IMR-90 (cell line): ENCODE measurements at regions not wholly inside any gene's neighbourhood (a gene's known extent, or its start where the extent isn't known, plus 50 kb on each side); places are given as distances from the start of the nearest gene placed in this dataset.

Source experiments
- ATAC-seq: fragments of 200-7000 bp; cut with Tn5 transposase; 2 replicates; pipeline ENCODE4 v1.9.1; 2020; ENCODE audit warnings: low read depth, mild to moderate bottlenecking, moderate library complexity
- BruUV-seq: library from RNA; stranded (reverse); fragments of 400-500 nt; replicated peaks from 2 replicates; lab custom pipeline; 2021; lab: Mats Ljungman, UMichigan
- CTCF ChIA-PET: fragments of 300-600 bp; formaldehyde crosslinking; extraction: SDS; loops from one replicate; lab custom pipeline; 2021; ENCODE audit warnings: antibody characterized with exemption; lab: Yijun Ruan, JAX
- POLR2A ChIA-PET: fragments of 300-600 bp; sonication (Branson Sonifier 250); formaldehyde crosslinking; loops from one replicate; lab custom pipeline; 2022; ENCODE audit warnings: antibody characterized with exemption; ENCODE audit not compliant: unreplicated experiment; lab: Charles Lee
- DNase-seq: peaks from one replicate; pipeline ENCODE4 v3.0.0; 2013
- H2AFZ ChIP-seq: replicated peaks from 2 replicates; pipeline ENCODE3; 2013; ENCODE audit warnings: low read length, mild to moderate bottlenecking; ENCODE audit not compliant: poor library complexity
- H2AK5ac ChIP-seq: 2 replicates; pipeline ENCODE4 v1.6.1; 2013; ENCODE audit warnings: low read depth, low read length, inconsistent platforms
- H2AK9ac ChIP-seq: replicated peaks from 2 replicates; pipeline ENCODE3; 2013; ENCODE audit warnings: mild to moderate bottlenecking, low read depth, low read length, moderate library complexity; ENCODE audit not compliant: poor library complexity
- H2BK120ac ChIP-seq: 2 replicates; pipeline ENCODE4 v1.6.1; 2013; ENCODE audit warnings: low read depth, low read length, inconsistent platforms
- H2BK15ac ChIP-seq: 3 replicates; pipeline ENCODE4 v1.6.1; 2013; ENCODE audit warnings: low read depth, low read length, inconsistent platforms
- H2BK20ac ChIP-seq: 2 replicates; pipeline ENCODE4 v1.6.1; 2013; ENCODE audit warnings: low read depth, mild to moderate bottlenecking, inconsistent platforms, low read length, moderate library complexity
- H2BK5ac ChIP-seq: 2 replicates; pipeline ENCODE4 v1.6.1; 2013; ENCODE audit warnings: mild to moderate bottlenecking, low read depth, low read length, inconsistent platforms; ENCODE audit not compliant: poor library complexity, severe bottlenecking
- H3K14ac ChIP-seq: replicated peaks from 2 replicates; pipeline ENCODE4 v1.6.1; 2013; ENCODE audit warnings: low read depth, low read length, inconsistent platforms
- H3K18ac ChIP-seq: 2 replicates; pipeline ENCODE4 v1.6.1; 2013; ENCODE audit warnings: low read depth, low read length, control low read depth
- H3K23ac ChIP-seq: 2 replicates; pipeline ENCODE4 v1.6.1; 2013; ENCODE audit warnings: low read depth, low read length, inconsistent platforms
- H3K27ac ChIP-seq: 2 replicates; pipeline ENCODE4 v1.5.1; 2013; ENCODE audit warnings: mild to moderate bottlenecking, control low read depth, low read length; ENCODE audit not compliant: insufficient read depth
- H3K27me3 ChIP-seq: 2 replicates; pipeline ENCODE4 v1.6.1; 2013; ENCODE audit warnings: low read length; ENCODE audit not compliant: control insufficient read depth, insufficient read depth
- H3K36me3 ChIP-seq: 2 replicates; pipeline ENCODE4 v1.6.1; 2013; ENCODE audit warnings: low read length, mixed read lengths; ENCODE audit not compliant: control insufficient read depth, insufficient read depth
- H3K4ac ChIP-seq: 2 replicates; pipeline ENCODE4 v1.6.1; 2013; ENCODE audit warnings: low read depth, low read length, inconsistent platforms
- H3K4me1 ChIP-seq: 2 replicates; pipeline ENCODE4 v1.6.1; 2013; ENCODE audit warnings: low read length, mixed read lengths; ENCODE audit not compliant: control insufficient read depth, insufficient read depth
- H3K4me2 ChIP-seq: 2 replicates; pipeline ENCODE4 v1.6.1; 2013; ENCODE audit warnings: low read depth, mild to moderate bottlenecking, control low read depth, low read length, moderate library complexity
- H3K4me3 ChIP-seq: 2 replicates; pipeline ENCODE4 v1.5.1; 2013; ENCODE audit warnings: low read depth, mild to moderate bottlenecking, control low read depth, low read length, moderate library complexity; ENCODE audit not compliant: insufficient read depth
- H3K56ac ChIP-seq: 2 replicates; pipeline ENCODE4 v1.6.1; 2013; ENCODE audit warnings: low read length, inconsistent platforms; ENCODE audit not compliant: insufficient read depth; ENCODE audit errors: extremely low read depth
- H3K79me1 ChIP-seq, 2 experiments: 2 replicates each; pipeline ENCODE4 v1.6.1; 2013; ENCODE audit warnings: low read length in 2 of 2, inconsistent platforms in 1 of 2, low read depth in 1 of 2
- H3K9ac ChIP-seq: 2 replicates; pipeline ENCODE4 v1.6.1; 2013; ENCODE audit warnings: low read depth, low read length, control low read depth
- H3K9me1 ChIP-seq: 2 replicates; pipeline ENCODE4 v1.6.1; 2013; ENCODE audit warnings: low read length, inconsistent platforms; ENCODE audit not compliant: insufficient read depth
- H3K9me3 ChIP-seq: 2 replicates; pipeline ENCODE4 v1.6.1; 2013; ENCODE audit warnings: low read length; ENCODE audit not compliant: control insufficient read depth, insufficient read depth
- H4K20me1 ChIP-seq: 2 replicates; pipeline ENCODE4 v1.6.1; 2013; ENCODE audit warnings: low read length, inconsistent platforms; ENCODE audit not compliant: insufficient read depth
- H4K5ac ChIP-seq: 2 replicates; pipeline ENCODE4 v1.6.1; 2013; ENCODE audit warnings: mild to moderate bottlenecking, low read depth, low read length, control low read depth
- H4K8ac ChIP-seq, 2 experiments: 2 replicates each; pipeline ENCODE4 v1.6.1; 2013; ENCODE audit warnings: low read depth in 2 of 2, low read length in 2 of 2, control low read depth in 1 of 2, inconsistent platforms in 1 of 2
- H4K91ac ChIP-seq: 2 replicates; pipeline ENCODE4 v1.6.1; 2013; ENCODE audit warnings: low read depth, low read length, inconsistent platforms; ENCODE audit not compliant: insufficient read depth
- BHLHE40 ChIP-seq: fragments of 150-350 bp; IDR thresholded peaks from 2 replicates; pipeline ENCODE4 v1.6.1; 2016; ENCODE audit warnings: mild to moderate bottlenecking, low read depth, low read length
- CEBPB ChIP-seq: IDR thresholded peaks from 2 replicates; pipeline ENCODE4 v1.6.1; 2012; ENCODE audit warnings: low read depth, low read length, improper control_type of control experiment
- CTCF ChIP-seq: conservative IDR thresholded peaks from 2 replicates; pipeline ENCODE4 v1.5.1; 2012; ENCODE audit warnings: mild to moderate bottlenecking, low read depth, low read length, improper control_type of control experiment
- ELK1 ChIP-seq: fragments of 150-350 bp; IDR thresholded peaks from 2 replicates; pipeline ENCODE4 v1.6.1; 2016; ENCODE audit warnings: low read depth, mild to moderate bottlenecking, low read length, moderate library complexity, borderline replicate concordance
- FOS ChIP-seq: fragments of 150-350 bp; IDR thresholded peaks from 2 replicates; pipeline ENCODE4 v1.6.1; 2016; ENCODE audit warnings: low read depth, low read length
- MAFK ChIP-seq: IDR thresholded peaks from 2 replicates; pipeline ENCODE4 v1.6.1; 2012; ENCODE audit warnings: low read depth, low read length, improper control_type of control experiment
- MAZ ChIP-seq: IDR thresholded peaks from 2 replicates; pipeline ENCODE4 v1.6.1; 2012; ENCODE audit warnings: low read depth, mild to moderate bottlenecking, low read length, improper control_type of control experiment, moderate library complexity, borderline replicate concordance
- MXI1 ChIP-seq: IDR thresholded peaks from 2 replicates; pipeline ENCODE4 v1.6.1; 2012; ENCODE audit warnings: low read depth, mild to moderate bottlenecking, low read length, moderate library complexity, borderline replicate concordance
- NFE2L2 ChIP-seq: fragments of 150-350 bp; IDR thresholded peaks from 2 replicates; pipeline ENCODE4 v1.6.1; 2016; ENCODE audit warnings: low read depth, mild to moderate bottlenecking, low read length
- POLR2A ChIP-seq: IDR thresholded peaks from 2 replicates; pipeline ENCODE4 v1.6.1; 2012; ENCODE audit warnings: mild to moderate bottlenecking, low read depth, low read length
- RAD21 ChIP-seq: IDR thresholded peaks from 2 replicates; pipeline ENCODE4 v1.6.1; 2012; ENCODE audit warnings: low read length, improper control_type of control experiment
- RFX5 ChIP-seq: IDR thresholded peaks from 2 replicates; pipeline ENCODE4 v1.8.0; 2012; ENCODE audit warnings: low read depth, mild to moderate bottlenecking, low read length, moderate library complexity
- SMC3 ChIP-seq: fragments of 150-350 bp; IDR thresholded peaks from 2 replicates; pipeline ENCODE4 v1.6.1; 2016; ENCODE audit warnings: low read depth, mild to moderate bottlenecking, antibody characterized with exemption, low read length, moderate library complexity
- USF2 ChIP-seq: fragments of 150-350 bp; IDR thresholded peaks from 2 replicates; pipeline ENCODE4 v1.6.1; 2017; ENCODE audit warnings: mild to moderate bottlenecking, antibody characterized with exemption, low read length, low read depth
- WGBS, 2 experiments: methylation state at CpG; one replicate each; pipeline versions ENCODE4 v1.1.5 to v1.1.7; 2013; ENCODE audit warnings: missing lambda C conversion rate in 2 of 2; ENCODE audit not compliant: insufficient read length in 1 of 2; ENCODE audit errors: extremely low coverage in 2 of 2; 5-methylcytosine and 5-hydroxymethylcytosine counted together
- dilution Hi-C: fragments of 300-500 bp; cut with HindIII; formaldehyde crosslinking; loops from one replicate; pipeline ENCODE4 v1.14.3; 2018; ENCODE audit warnings: low sequenced_read_pairs; ENCODE audit not compliant: unreplicated experiment
- in situ Hi-C: fragments of 300-500 bp; cut with MboI; formaldehyde crosslinking; loops from 3 replicates; pipeline ENCODE4 v1.14.3; 2019; ENCODE audit warnings: low sequenced_read_pairs, inconsistent platforms, mixed read lengths
- intact Hi-C: fragments of 100-400 bp; cut with micrococcal nuclease; formaldehyde crosslinking; loops from 2 replicates; pipeline ENCODE4 v1.10.0; 2022

- no peak overlapping the region for H3K4me3 ChIP-seq
- no peak overlapping the region for H3K14ac ChIP-seq
- H3K9me3 ChIP-seq = no peaks in the 10 kb centered on the region
- H3K27me3 ChIP-seq = no peaks in the 10 kb centered on the region; the same call in 1 of the 2 replicates
- H2BK20ac ChIP-seq = no peak overlapping the region
- no peak overlapping the region for H2AFZ ChIP-seq
- no TSS peak for BruUV-seq
- no peak for DNase-seq
- no peak overlapping the region for H3K4ac ChIP-seq
- H3K4me2 ChIP-seq = no peak overlapping the region
- H3K56ac ChIP-seq = no peak overlapping the region
- no peak overlapping the region for H3K23ac ChIP-seq
- TF ChIP-seq NFE2L2 (no peak), USF2 (no peak), MXI1 (no peak), MAZ (no peak), SMC3 (no peak), ELK1 (no peak), FOS (no peak), BHLHE40 (no peak), CTCF (no peak), RFX5 (no peak), MAFK (no peak), POLR2A (no peak), CEBPB (no peak), RAD21 (no peak)
- CTCF ChIA-PET = no interaction called here
- H2AK5ac ChIP-seq = no peak overlapping the region
- peaks cover 2% of the 10 kb centered on the region; the same call in 1 of the 2 replicates for H3K4me1 ChIP-seq
- no peak overlapping the region for H3K9ac ChIP-seq
- no peak overlapping the region for H3K18ac ChIP-seq
- no peak overlapping the region for H3K27ac ChIP-seq
- POLR2A ChIA-PET = interaction anchor here (0.7 kb wide), 1 partner anchor 12 kb away, joined by 5 read pairs; no protein-coding TSS in a partner anchor
- H3K36me3 ChIP-seq = no peaks in the 10 kb centered on the region
- no peak overlapping the region for H4K91ac ChIP-seq
- no peaks in the 10 kb centered on the region for H3K79me1 ChIP-seq
- H2AK9ac ChIP-seq = no peak overlapping the region
- no peak overlapping the region for H2BK5ac ChIP-seq
- WGBS, 2 experiments = no CpG with 5 or more reads among the region's 5 CpGs
- no peak for ATAC-seq
- no peak overlapping the region for H2BK15ac ChIP-seq
- no peaks in the 10 kb centered on the region for H4K20me1 ChIP-seq
- in situ Hi-C loops (loop anchor here (25.0 kb wide), 1 partner anchor 985 kb away; the partner anchor contains the start of gene TLE4), dilution Hi-C loops (no loop called here), intact Hi-C loops (no loop called here)
- no peak overlapping the region for H2BK120ac ChIP-seq
- H4K5ac ChIP-seq = no peak overlapping the region
- no peaks in the 10 kb centered on the region for H3K9me1 ChIP-seq
- no peak overlapping the region for H4K8ac ChIP-seq
Observed at GRCh38 chr9:78577156-78577906, 280.4 kb downstream of the PSAT1 start.
